K562 (cell line): ENCODE measurements at regions not wholly inside any gene's neighbourhood (a gene's known extent, or its start where the extent isn't known, plus 50 kb on each side); places are given as distances from the start of the nearest gene placed in this dataset.
"Not testable (repeated sequence)": the region's sequence is repeated elsewhere in the genome, so short reads cannot be mapped to it uniquely, and the experiment has no call there.

Experiments
- ATAC-seq: fragments of 200-7000 bp; cut with Tn5 transposase; 3 replicates; pipeline ENCODE4 v1.9.1; 2020; ENCODE audit warnings: moderate library complexity
- BruUV-seq: library from RNA; stranded (reverse); fragments of 400-500 nt; replicated peaks from 2 replicates; lab custom pipeline; 2021; lab: Mats Ljungman, UMichigan
- CTCF ChIA-PET: fragments of 300-600 bp; formaldehyde crosslinking; extraction: SDS; loops from one replicate; lab custom pipeline; 2021; ENCODE audit warnings: low intra/inter-chr PET ratio; lab: Yijun Ruan, JAX
- POLR2A ChIA-PET: fragments of 300-600, 350-650 bp; sonication (Branson Sonifier 250); formaldehyde crosslinking; extraction: SDS; loops from one replicate; lab custom pipeline; 2021; ENCODE audit warnings: antibody characterized with exemption, inconsistent platforms; lab: Yijun Ruan, JAX
- DNase-seq, 4 experiments: peaks; one replicate each; pipeline versions ENCODE4 v3.0.0 to v3.0.0-alpha.2; 2011 to 2018; ENCODE audit warnings: low spot score in 3 of 4, mixed read lengths in 3 of 4; ENCODE audit errors: extremely low read depth in 1 of 4
- FAIRE-seq: peaks from 2 replicates; lab custom pipeline; 2011; peaks lifted over from hg19 to GRCh38; lab: Jason Lieb, UNC
- H2AFZ ChIP-seq: 2 replicates; pipeline ENCODE4 v1.6.0; 2011; ENCODE audit warnings: low read depth, low read length, control low read depth, inconsistent platforms
- H3K27ac ChIP-seq: fragments of 200-600 bp; 3 replicates; pipeline ENCODE4 v1.8.0; 2011; ENCODE audit warnings: low read depth, mild to moderate bottlenecking, control low read depth, inconsistent platforms, low read length, moderate library complexity, mixed read lengths; ENCODE audit errors: extremely low read depth
- H3K27me3 ChIP-seq, 2 experiments: fragments of 300-600 bp in 1 of 2; 2 replicates in 1 of 2; 3 replicates in 1 of 2; pipeline versions ENCODE4 v1.6.0 to v1.8.0; 2011; ENCODE audit warnings: inconsistent platforms in 2 of 2, low read length in 2 of 2, mild to moderate bottlenecking in 1 of 2, mixed read lengths in 1 of 2, moderate library complexity in 1 of 2; ENCODE audit not compliant: control insufficient read depth in 2 of 2, insufficient read depth in 2 of 2
- H3K36me3 ChIP-seq: fragments of 300-600 bp; 3 replicates; pipeline ENCODE4 v1.8.0; 2011; ENCODE audit warnings: mild to moderate bottlenecking, low read length, inconsistent platforms; ENCODE audit not compliant: control insufficient read depth, insufficient read depth
- H3K4me1 ChIP-seq, 2 experiments: fragments of 200-600 bp in 1 of 2; replicated peaks in 1 of 2; 2 replicates in 1 of 2; 3 replicates in 1 of 2; pipeline versions ENCODE4 v1.5.1 to v1.8.0; 2011; ENCODE audit warnings: inconsistent platforms in 2 of 2, low read length in 2 of 2, mild to moderate bottlenecking in 1 of 2, mixed read lengths in 1 of 2, moderate library complexity in 1 of 2; ENCODE audit not compliant: control insufficient read depth in 2 of 2, insufficient read depth in 2 of 2
- H3K4me2 ChIP-seq: 2 replicates; pipeline ENCODE4 v1.6.1; 2011; ENCODE audit warnings: low read length, control low read depth, inconsistent platforms, mixed read lengths; ENCODE audit not compliant: insufficient read depth
- H3K4me3 ChIP-seq: fragments of 200-600 bp; sonication (generic), shearing (Covaris generic); 2 replicates; pipeline ENCODE4 v1.5.1; 2016; ENCODE audit warnings: control low read depth, inconsistent platforms
- H3K79me2 ChIP-seq: fragments of 200-600 bp; 3 replicates; pipeline ENCODE4 v1.8.0; 2011; ENCODE audit warnings: low read length, inconsistent platforms; ENCODE audit not compliant: control insufficient read depth, insufficient read depth
- H3K9ac ChIP-seq, 2 experiments: 2 replicates each; pipeline versions ENCODE4 v1.6.0 to v1.6.1; 2011; ENCODE audit warnings: low read depth in 2 of 2, low read length in 2 of 2, control low read depth in 1 of 2, inconsistent platforms in 1 of 2, mild to moderate bottlenecking in 1 of 2, mixed read lengths in 1 of 2; ENCODE audit not compliant: insufficient read depth in 1 of 2
- H3K9me1 ChIP-seq: one replicate; pipeline ENCODE4 v1.6.0; 2011; ENCODE audit warnings: inconsistent platforms, mild to moderate bottlenecking, low read length, moderate library complexity; ENCODE audit not compliant: control insufficient read depth, insufficient read depth
- H3K9me3 ChIP-seq: replicated peaks from 2 replicates; pipeline ENCODE4 v1.5.1; 2011; ENCODE audit warnings: low read depth, low read length, inconsistent platforms; ENCODE audit not compliant: control insufficient read depth, insufficient read depth
- H4K20me1 ChIP-seq: replicated peaks from 2 replicates; pipeline ENCODE4 v1.6.1; 2011; ENCODE audit warnings: low read length, inconsistent platforms, mixed read lengths; ENCODE audit not compliant: control insufficient read depth, insufficient read depth
- RAD21 ChIP-seq, 2 experiments: fragments of 250-450 bp in 1 of 2; fragments of 450-650 bp in 1 of 2; sonication (Bioruptor Pico) in 1 of 2; formaldehyde crosslinking in 1 of 2; IDR thresholded peaks in 1 of 2; conservative IDR thresholded peaks in 1 of 2; 2 replicates each; pipeline versions ENCODE4 v1.4.0 to v1.8.0; 2020 to 2022; ENCODE audit warnings: mild to moderate bottlenecking in 2 of 2, moderate library complexity in 1 of 2
- REST ChIP-seq, 2 experiments: fragments of 450-650 bp; formaldehyde crosslinking in 1 of 2; IDR thresholded peaks; 2 replicates each; pipeline versions ENCODE4 v1.4.0 to v1.6.1; 2014 to 2020; ENCODE audit warnings: mild to moderate bottlenecking in 2 of 2, borderline replicate concordance in 1 of 2, low read depth in 1 of 2
- RFX1 ChIP-seq: fragments of 450-650 bp; IDR thresholded peaks from 2 replicates; pipeline ENCODE4 v1.6.1; 2016; ENCODE audit warnings: mild to moderate bottlenecking, moderate library complexity
- SMC3 ChIP-seq: conservative IDR thresholded peaks from 2 replicates; pipeline ENCODE4 v1.6.1; 2011; ENCODE audit warnings: low read depth, low read length, improper control_type of control experiment; ENCODE audit not compliant: insufficient read depth
- WGBS: fragments of 100-300 bp; shearing (Covaris generic); methylation state at CpG from one replicate; pipeline ENCODE4 v1.1.6; 2016; ENCODE audit warnings: low coverage, mixed read lengths; ENCODE audit not compliant: insufficient coverage; ENCODE audit errors: missing lambda C conversion rate; 5-methylcytosine and 5-hydroxymethylcytosine counted together
- in situ Hi-C: fragments of 300-500 bp; cut with MboI; formaldehyde crosslinking; loops from 4 replicates; pipeline ENCODE4 v1.15.0; 2018; ENCODE audit warnings: inconsistent platforms, mixed read lengths
- intact Hi-C: fragments of 100-400 bp; cut with micrococcal nuclease; formaldehyde crosslinking; loops from 2 replicates; pipeline ENCODE4 v1.14.2; 2022

GRCh38 chr2:89029257-89029656 lies 337.8 kb downstream of the RPIA start:
- CTCF ChIA-PET, H2AFZ ChIP-seq: not testable (repeated sequence)
- WGBS: 0% methylated on average over 1 of the region's 4 CpGs

GRCh38 chr2:89048138-89049066 lies 356.9 kb downstream of the RPIA start:
- CTCF ChIA-PET; H4K20me1 ChIP-seq; H3K4me2 ChIP-seq; BruUV-seq; H3K4me3 ChIP-seq; H3K27ac ChIP-seq; H3K9me1 ChIP-seq; POLR2A ChIA-PET; intact Hi-C loops; H3K27me3 ChIP-seq; H3K36me3 ChIP-seq; H3K9me3 ChIP-seq; H3K79me2 ChIP-seq; H2AFZ ChIP-seq; H3K4me1 ChIP-seq; H3K9ac ChIP-seq; TF ChIP-seq REST (CRISPR knock-in tag; IDR thresholded peaks at IDR 0.05; ENCODE audit: low read depth): not testable (repeated sequence)
- FAIRE-seq (peak; percentile 82), ATAC-seq (peak; percentile 90), DNase-seq (peak in 3 of 4 experiments; percentile 8 to 38 (median 24))
- in situ Hi-C loops: loop anchor here (25.0 kb wide), 1 partner anchor 1114 kb away; no protein-coding TSS in a partner anchor
- 0% methylated on average over 1 of the region's 3 CpGs for WGBS
- TF ChIP-seq RAD21 (CRISPR knock-in tag; conservative IDR thresholded peaks at IDR 0.05 in 1 of 2, IDR thresholded peaks at IDR 0.05 in 1 of 2) (peak in 1 of 2 experiments; percentile 65; a peak in 3 of 4 replicates), REST (IDR thresholded peaks at IDR 0.05; ENCODE audit: borderline replicate concordance) (peak; percentile 30; the same call in 1 of the 2 replicates), SMC3 (0 out of 2 replicates have a peak, but pooled peaks have one; percentile 35)

More at GRCh38 chr2:89029257-89029656, 337.8 kb downstream of the RPIA start:
- H3K4me2 ChIP-seq, ATAC-seq, H3K9me3 ChIP-seq, H3K36me3 ChIP-seq, FAIRE-seq, H3K9ac ChIP-seq, H3K4me1 ChIP-seq, H4K20me1 ChIP-seq, H3K27ac ChIP-seq, DNase-seq, H3K27me3 ChIP-seq, H3K79me2 ChIP-seq, H3K9me1 ChIP-seq, intact Hi-C loops, BruUV-seq, H3K4me3 ChIP-seq: not testable (repeated sequence)
- POLR2A ChIA-PET: interaction anchor here (0.9 kb wide), 1 partner anchor 103 kb away, joined by 3 read pairs; no protein-coding TSS in a partner anchor
- in situ Hi-C loops: loop anchor here (25.0 kb wide), 1 partner anchor 1133 kb away; no protein-coding TSS in a partner anchor
- TF ChIP-seq RFX1: peak; percentile 30
